Activated B cell treated with CpG ODN at 0.5 μM for 24 hours (primary cell): ENCODE measurements at regions not wholly inside any gene's neighbourhood (a gene's known extent, or its start where the extent isn't known, plus 50 kb on each side); places are given as distances from the start of the nearest gene placed in this dataset.

Experiments
- ATAC-seq: fragments of 200-7000 bp; cut with Tn5 transposase; one replicate; pipeline ENCODE4 v1.10.0; 2021; ENCODE audit warnings: low read depth, mild to moderate bottlenecking, moderate library complexity
- CTCF ChIA-PET: fragments of 350-600 bp; sonication (Branson Sonifier 250); formaldehyde crosslinking; loops from one replicate; lab custom pipeline; 2021; ENCODE audit warnings: antibody characterized with exemption; lab: Charles Lee
- POLR2A ChIA-PET: fragments of 350-600 bp; sonication (Branson Sonifier 250); formaldehyde crosslinking; loops from one replicate; lab custom pipeline; 2021; ENCODE audit warnings: antibody characterized with exemption; lab: Charles Lee
- DNase-seq: peaks from one replicate; pipeline ENCODE4 v3.0.0; 2022
- H3K27ac Mint-ChIP-seq: one replicate; pipeline ENCODE4 v1.8.0; 2020; ENCODE audit warnings: mixed read lengths
- H3K27me3 Mint-ChIP-seq: one replicate; pipeline ENCODE4 v1.8.0; 2021; ENCODE audit warnings: mixed read lengths
- H3K36me3 Mint-ChIP-seq: one replicate; pipeline ENCODE4 v1.8.0; 2021; ENCODE audit warnings: low read depth, mixed read lengths
- H3K4me1 Mint-ChIP-seq: one replicate; pipeline ENCODE4 v1.8.0; 2021; ENCODE audit warnings: mixed read lengths
- H3K4me3 Mint-ChIP-seq: one replicate; pipeline ENCODE4 v1.8.0; 2020; ENCODE audit warnings: mild to moderate bottlenecking, mixed read lengths
- H3K9me3 Mint-ChIP-seq: one replicate; pipeline ENCODE4 v1.8.0; 2020; ENCODE audit warnings: mixed read lengths
- CTCF ChIP-seq: fragments of 200-600 bp; IDR thresholded peaks from one replicate; pipeline ENCODE4 v1.8.0; 2022; ENCODE audit warnings: antibody characterized with exemption, mild to moderate bottlenecking
- intact Hi-C: fragments of 100-400 bp; cut with micrococcal nuclease; formaldehyde crosslinking; loops from one replicate; pipeline ENCODE4 v1.15.1; 2024

DNA sequence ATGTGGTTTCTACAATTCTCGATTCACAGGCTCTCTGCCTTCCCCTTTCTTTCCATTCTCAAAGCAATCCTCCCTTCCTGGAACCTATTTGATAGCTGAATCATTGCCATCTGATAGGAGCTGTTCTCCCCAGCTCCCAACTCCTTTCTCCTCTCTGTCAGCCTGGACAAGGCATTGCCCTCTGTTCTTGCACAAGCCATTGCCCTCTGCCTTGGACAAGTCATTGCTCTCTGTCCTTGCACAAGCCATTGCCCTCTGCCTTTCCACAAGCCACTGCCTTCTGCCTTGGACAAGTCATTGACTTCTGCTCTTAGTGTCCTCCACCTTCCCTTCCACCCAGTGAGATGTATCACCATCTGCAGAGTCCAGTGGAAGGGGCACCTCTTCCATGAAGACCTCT, 256.1 kb upstream of the STS start:
- DNase-seq (no peak), ATAC-seq (no peak)
- ChIA-PET CTCF (no interaction called here), POLR2A (no interaction called here)
- H3K4me1 Mint-ChIP-seq: no peaks in the 10 kb centered on the region
- TF ChIP-seq CTCF: no peak
- no peaks in the 10 kb centered on the region for H3K27me3 Mint-ChIP-seq
- intact Hi-C loops: no loop called here
- no peak overlapping the region for H3K4me3 Mint-ChIP-seq
- no peak overlapping the region for H3K27ac Mint-ChIP-seq
- H3K9me3 Mint-ChIP-seq: peaks cover 3% of the 10 kb centered on the region
- H3K36me3 Mint-ChIP-seq: no peaks in the 10 kb centered on the region

GRCh38 chrX:6890544-6891261, 256.8 kb upstream of the STS start:
- H3K27ac Mint-ChIP-seq: no peak overlapping the region
- DNase-seq: no peak
- no peak overlapping the region for H3K4me3 Mint-ChIP-seq
- no peaks in the 10 kb centered on the region for H3K4me1 Mint-ChIP-seq
- H3K36me3 Mint-ChIP-seq: no peaks in the 10 kb centered on the region
- no peaks in the 10 kb centered on the region for H3K27me3 Mint-ChIP-seq
- POLR2A ChIA-PET: no interaction called here
- ATAC-seq: no peak
- peaks cover 3% of the 10 kb centered on the region for H3K9me3 Mint-ChIP-seq
- intact Hi-C loops: no loop called here
- CTCF ChIA-PET: no interaction called here
- TF ChIP-seq CTCF: no peak

DNA sequence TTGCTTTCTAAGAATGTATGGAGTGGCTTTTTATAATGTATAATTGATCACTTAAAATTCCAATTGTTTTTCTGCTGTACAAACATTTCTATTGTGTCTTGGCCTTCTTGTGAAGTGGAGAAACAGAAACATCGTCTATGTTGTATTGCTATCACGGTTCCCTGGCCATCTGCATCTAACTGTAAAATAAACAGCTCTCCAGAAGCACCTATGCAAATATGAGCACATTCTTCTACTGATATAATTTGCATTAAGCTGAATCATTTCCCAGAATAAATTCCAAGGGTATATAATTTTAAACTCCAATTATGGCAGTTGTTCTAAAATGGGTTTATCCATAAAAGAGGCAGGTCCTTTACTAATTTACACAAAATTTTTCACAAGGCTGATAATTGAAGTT, 261.6 kb upstream of the STS start:
- no peaks in the 10 kb centered on the region for H3K9me3 Mint-ChIP-seq
- DNase-seq (no peak), ATAC-seq (no peak)
- no peak overlapping the region for H3K27ac Mint-ChIP-seq
- no peaks in the 10 kb centered on the region for H3K36me3 Mint-ChIP-seq
- ChIA-PET CTCF (no interaction called here), POLR2A (no interaction called here)
- intact Hi-C loops: no loop called here
- no peak overlapping the region for H3K4me3 Mint-ChIP-seq
- TF ChIP-seq CTCF: no peak
- no peaks in the 10 kb centered on the region for H3K4me1 Mint-ChIP-seq
- H3K27me3 Mint-ChIP-seq: no peaks in the 10 kb centered on the region

GRCh38 chrX:6885396-6885795, 262.1 kb upstream of the STS start:
- ChIA-PET CTCF (no interaction called here), POLR2A (no interaction called here)
- no peaks in the 10 kb centered on the region for H3K27me3 Mint-ChIP-seq
- intact Hi-C loops: no loop called here
- no peaks in the 10 kb centered on the region for H3K9me3 Mint-ChIP-seq
- no peak for DNase-seq
- no peaks in the 10 kb centered on the region for H3K36me3 Mint-ChIP-seq
- TF ChIP-seq CTCF: no peak
- H3K27ac Mint-ChIP-seq: no peak overlapping the region
- ATAC-seq: no peak
- H3K4me3 Mint-ChIP-seq: no peak overlapping the region
- H3K4me1 Mint-ChIP-seq: no peaks in the 10 kb centered on the region

DNA sequence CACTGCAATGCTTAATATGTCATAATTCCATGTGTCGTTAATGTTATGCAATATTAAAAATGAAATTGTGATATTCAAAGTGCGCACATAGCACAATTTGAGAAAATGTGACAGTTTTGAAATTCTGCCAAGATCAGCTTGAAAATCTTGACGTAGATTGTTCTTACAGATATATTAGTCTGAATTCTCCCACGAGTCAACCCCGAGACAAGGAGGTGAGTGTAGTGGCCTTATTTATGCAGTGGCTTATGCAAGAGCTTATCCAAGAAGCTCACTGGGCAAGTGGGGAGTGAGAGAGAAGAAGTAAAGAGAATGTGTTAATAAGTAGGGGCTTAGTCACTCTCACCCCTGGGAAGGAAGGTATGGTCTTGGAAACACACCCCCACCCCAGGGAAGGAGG, 286.1 kb upstream of the STS start:
- Mint-ChIP-seq H3K9me3 (peaks cover 17% of the 10 kb centered on the region), H3K27ac (no peak overlapping the region), H3K36me3 (no peaks in the 10 kb centered on the region), H3K4me1 (no peaks in the 10 kb centered on the region), H3K4me3 (no peak overlapping the region), H3K27me3 (no peaks in the 10 kb centered on the region)
- TF ChIP-seq CTCF: no peak
- ChIA-PET POLR2A (no interaction called here), CTCF (interaction anchor here (0.6 kb wide), 1 partner anchor 139 kb away, joined by 3 read pairs; no protein-coding TSS in a partner anchor)
- intact Hi-C loops: no loop called here
- ATAC-seq (no peak), DNase-seq (no peak)
